Activated CD4-positive, CD25-positive, alpha-beta regulatory T cell treated with anti-CD3 and anti-CD28 coated beads, Interleukin-2, amount 50 U/mL, for 72 hours (primary cell): ENCODE measurements at regions not wholly inside any gene's neighbourhood (a gene's known extent, or its start where the extent isn't known, plus 50 kb on each side); places are given as distances from the start of the nearest gene placed in this dataset.

ENCODE experiments used
- DNase-seq: peaks from one replicate; pipeline ENCODE4 v3.0.0; 2021

- no peak for DNase-seq
Measured at GRCh38 chr11:112880495-112880894, 80.7 kb upstream of the NCAM1 start.

- DNase-seq = no peak
Measured at GRCh38 chr11:112881461-112881860, 79.8 kb upstream of the NCAM1 start.

GRCh38 chr11:112882494-112883381 is 78.5 kb upstream of the NCAM1 start:
- no peak for DNase-seq

- DNase-seq = no peak
Measured at GRCh38 chr11:112884012-112884767, 77.0 kb upstream of the NCAM1 start.

- no peak for DNase-seq
Measured at GRCh38 chr11:112885744-112886433, 75.3 kb upstream of the NCAM1 start.

- DNase-seq = no peak
Measured at GRCh38 chr11:112886434-112887370, 74.5 kb upstream of the NCAM1 start.

- no peak for DNase-seq
Measured at GRCh38 chr11:112889446-112889845, 71.8 kb upstream of the NCAM1 start.

GRCh38 chr11:112899235-112900006 is 61.8 kb upstream of the NCAM1 start:
- no peak for DNase-seq

- no peak for DNase-seq
Measured at GRCh38 chr11:112901924-112902323, 59.3 kb upstream of the NCAM1 start.

GRCh38 chr11:112902361-112903011 is 58.7 kb upstream of the NCAM1 start:
- no peak for DNase-seq

GRCh38 chr11:112903340-112903739 is 57.9 kb upstream of the NCAM1 start:
- no peak for DNase-seq

- no peak for DNase-seq
Measured at GRCh38 chr11:112911124-112911523, 50.1 kb upstream of the NCAM1 start.
